HG03135 (cell line): ENCODE measurements at regions not wholly inside any gene's neighbourhood (a gene's known extent, or its start where the extent isn't known, plus 50 kb on each side); places are given as distances from the start of the nearest gene placed in this dataset.

Experiments
- ATAC-seq: cut with Tn5 transposase; IDR thresholded peaks from one replicate; pipeline ENCODE4 v1.9.1; 2021; ENCODE audit warnings: mild to moderate bottlenecking, moderate library complexity; ENCODE audit not compliant: unreplicated experiment

DNA sequence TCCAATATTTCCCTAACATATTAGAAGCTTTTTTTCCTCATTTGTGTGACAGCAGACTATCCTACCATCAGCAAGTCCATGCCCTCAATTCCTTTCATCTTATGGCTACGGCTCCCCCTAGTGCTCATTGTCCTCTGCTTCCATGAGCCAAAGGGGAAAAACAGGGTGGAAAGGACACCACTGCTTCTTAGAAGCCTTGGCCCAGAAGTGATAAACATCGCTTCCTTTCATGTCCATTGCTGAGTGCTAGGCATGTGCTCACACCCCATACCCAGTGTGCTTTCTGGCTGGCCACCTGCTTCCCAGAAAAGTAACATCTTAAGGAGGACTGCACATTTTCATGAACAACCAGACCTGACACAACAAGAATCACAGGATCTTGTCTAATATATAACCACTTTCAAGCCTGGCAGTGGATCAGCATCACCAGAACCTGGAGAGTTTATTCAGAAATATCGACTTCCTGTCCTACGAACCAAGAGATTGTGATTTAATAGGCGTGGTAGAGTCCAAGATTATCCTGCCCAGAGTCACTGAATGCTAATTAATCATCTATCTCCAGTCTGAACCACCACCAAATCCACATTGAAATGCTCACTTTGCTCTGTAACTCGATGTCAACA lies 650.5 kb upstream of the SORCS1 start:
- no peak for ATAC-seq

DNA sequence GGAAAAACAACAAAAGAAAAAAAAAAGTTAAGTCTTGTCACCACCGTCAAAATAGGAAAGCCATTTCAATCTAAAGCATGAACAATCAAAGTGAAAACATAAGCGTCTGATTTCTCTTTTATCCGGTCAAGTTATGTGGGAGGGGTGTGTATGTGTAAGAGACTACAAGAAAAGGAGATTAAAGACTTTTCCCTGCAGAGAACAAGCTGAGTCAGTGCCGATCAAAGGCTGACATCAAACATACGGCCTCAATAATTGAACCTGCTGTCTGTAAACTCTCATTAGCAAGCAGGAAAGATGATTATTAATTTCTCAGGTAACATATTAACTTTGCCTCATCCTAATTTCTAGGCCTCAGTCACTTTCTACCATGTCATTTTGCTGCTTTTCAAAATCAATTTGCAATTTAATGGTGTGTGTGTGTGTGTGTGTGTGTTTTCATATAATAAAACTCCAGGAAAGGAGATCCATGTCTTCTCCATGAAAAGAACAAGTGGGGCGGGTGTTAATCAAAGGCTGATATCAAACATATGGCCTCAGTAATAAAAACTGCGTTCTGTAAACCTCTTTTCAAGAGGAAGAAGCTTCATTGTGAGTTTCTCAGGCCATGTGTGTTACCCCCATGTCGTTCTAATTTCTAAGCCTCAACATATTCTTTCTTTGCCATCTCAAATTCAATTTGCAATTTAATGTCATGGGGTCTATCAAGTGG lies 649.1 kb upstream of the SORCS1 start:
- no peak for ATAC-seq

DNA sequence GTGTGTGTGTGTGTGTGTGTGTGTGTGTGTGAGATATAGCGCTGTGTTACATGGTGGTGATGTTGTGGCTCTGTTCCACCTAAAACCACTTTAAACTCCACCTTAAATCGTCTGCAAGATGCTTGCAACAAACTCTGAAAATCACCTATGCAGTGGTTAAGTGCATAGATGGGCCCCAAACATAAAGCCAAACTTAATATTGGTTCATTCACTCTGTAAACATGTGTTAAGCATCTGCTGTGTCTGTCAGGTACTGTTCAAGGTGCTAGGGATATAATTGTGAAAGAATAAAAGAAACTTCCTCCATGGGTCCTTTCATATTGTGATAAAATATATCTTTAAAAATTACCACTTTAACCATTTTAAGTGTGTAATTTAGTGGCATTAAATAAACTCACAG lies 645.4 kb upstream of the SORCS1 start:
- no peak for ATAC-seq

DNA sequence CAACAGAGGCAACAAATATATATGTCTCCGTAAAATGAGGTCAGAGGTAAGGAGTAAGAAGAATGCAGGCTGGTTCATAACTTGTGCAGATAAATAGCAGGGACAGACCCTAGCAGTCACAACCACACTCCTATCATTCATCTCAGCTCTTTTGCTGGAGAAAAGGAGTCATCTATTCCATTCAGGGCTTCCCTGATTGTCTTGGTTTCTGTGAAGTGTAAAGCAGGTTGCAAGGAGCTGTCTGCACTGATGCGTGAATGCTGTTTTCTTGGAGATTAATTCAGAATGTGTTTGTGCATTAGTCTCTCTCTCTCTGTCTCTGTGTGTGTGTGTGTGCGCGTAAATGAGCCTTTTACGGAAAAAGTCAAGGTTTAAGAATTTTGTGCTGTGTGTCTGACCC lies 643.3 kb upstream of the SORCS1 start:
- no peak for ATAC-seq

DNA sequence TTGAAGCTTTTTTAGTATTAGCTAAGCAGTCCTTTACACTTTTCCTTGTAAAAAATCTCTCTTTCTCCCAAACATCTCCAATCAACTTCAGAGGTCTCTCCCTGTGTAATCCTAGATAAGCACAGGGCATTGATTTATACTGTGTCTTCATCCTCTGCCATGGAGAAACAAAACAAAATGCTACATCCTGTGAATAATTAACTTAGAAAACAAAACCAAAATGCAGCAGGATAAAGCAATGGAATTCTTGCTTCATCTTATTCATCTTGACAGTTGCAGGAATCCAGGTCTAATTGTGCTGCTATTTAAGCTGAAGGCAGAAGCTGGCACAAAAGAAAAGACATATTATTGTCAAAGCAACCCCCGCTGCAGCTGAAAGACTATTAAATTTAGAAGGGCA lies 641.5 kb upstream of the SORCS1 start:
- ATAC-seq, result no peak

DNA sequence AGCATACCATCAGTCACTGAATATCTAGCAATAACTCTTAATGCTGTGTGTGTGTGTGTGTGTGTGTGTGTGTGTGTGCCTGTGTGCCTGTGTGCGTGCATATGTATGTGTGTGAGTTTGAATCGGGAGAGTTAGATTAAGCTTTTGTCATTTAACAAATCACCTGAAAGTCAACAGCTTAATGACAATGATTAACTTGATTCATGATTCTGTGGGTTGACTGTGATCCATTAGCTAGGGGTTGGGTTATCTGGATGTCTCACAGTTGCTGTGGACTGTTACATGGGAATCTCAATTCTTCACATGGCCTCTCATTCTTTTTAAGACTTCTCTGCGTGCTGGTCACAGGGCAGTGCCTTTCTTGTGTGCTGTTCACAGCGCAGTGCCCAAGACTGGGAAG lies 639.0 kb upstream of the SORCS1 start:
- no peak for ATAC-seq

DNA sequence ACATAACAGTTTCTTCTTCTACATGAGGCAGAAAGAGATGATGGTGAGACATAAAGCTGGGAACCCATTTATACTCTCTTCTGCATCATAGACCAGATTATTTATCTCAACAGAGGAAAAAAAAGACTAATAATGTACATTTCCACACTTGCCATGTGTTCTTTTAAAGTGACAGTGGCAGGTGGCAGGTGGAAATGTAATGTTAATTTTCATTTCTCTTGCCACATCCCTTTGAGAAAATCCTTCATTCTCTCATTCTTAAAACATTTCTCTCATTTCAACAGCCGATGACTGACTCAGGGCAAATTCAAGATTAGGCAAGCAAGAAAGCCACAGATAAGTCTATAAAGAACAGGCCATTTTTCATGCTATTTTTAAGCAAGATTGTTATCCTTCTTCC lies 635.6 kb upstream of the SORCS1 start:
- ATAC-seq, result no peak

DNA sequence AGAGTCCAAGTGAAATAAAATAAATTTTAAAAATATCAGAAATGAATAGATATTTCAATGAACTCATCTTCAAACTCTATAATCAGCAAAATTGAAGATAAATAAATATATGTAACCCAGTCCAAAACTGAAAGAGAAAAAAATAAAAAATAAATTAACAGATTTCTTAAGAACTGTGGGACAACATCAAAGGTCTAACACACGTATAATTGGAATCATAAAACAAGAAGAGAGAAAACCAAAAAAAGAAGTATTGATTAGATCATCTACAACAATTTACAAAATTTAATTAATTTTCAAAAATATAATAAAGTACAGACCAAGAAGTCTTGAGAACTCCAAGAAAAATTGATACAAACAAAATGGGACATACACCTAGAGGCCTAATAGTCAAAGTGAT lies 625.8 kb upstream of the SORCS1 start:
- ATAC-seq, result no peak

DNA sequence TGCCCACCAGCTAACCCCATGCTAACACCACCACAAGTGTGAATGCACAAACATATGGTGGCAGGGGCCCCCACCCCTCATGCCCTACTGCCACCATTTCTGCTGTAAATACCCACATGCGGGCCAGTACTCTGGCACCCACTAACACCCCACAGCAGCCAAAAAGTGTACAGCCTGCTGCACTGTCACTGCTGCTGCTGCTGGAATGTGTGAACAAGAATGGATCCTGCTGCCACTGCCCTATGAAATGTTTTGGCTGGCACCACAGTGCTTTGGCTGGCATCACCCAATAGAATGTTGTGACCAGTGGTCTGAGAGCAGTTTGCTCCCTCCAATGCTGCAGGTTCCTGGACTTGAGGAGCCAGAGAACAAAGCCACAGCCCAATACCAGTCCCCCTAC lies 606.6 kb upstream of the SORCS1 start:
- ATAC-seq, result no peak

DNA sequence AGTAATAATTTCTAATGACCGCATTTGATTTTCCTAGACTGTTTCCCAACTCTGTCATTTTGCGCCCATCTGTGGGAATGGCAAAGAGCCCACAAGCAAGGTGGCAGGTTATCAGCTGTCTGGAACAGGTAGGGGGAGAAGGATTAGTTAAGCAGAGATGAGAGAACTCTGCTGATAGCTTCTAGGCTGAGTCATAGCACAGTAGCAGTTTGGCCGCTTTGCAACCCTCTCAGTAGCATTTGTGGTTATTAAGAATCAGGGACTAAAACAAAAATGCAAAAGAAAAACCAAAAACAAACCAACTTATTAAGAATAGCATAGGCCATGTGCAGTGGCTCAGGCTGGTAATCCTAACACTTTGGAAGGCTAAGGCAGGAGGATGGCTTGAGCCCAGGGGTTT lies 602.7 kb upstream of the SORCS1 start:
- no peak for ATAC-seq

DNA sequence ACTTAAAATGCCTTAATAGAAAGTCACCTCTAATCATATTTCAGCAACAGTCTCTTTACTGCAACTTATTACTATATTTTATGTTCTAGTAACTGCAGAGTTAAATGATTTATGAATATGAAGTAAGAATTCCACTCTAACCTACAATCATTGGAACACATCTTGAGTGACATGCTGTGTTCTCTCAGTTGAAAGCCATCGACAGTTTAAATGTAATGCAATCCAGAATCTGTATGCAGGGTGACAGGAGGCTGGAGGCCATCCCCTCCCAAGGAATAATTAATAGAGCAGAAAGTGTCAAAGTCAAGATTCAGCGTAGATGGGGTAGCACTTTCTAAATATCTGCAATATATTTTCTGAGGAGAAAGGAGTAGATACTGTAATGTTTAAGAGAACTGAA lies 590.3 kb upstream of the SORCS1 start:
- ATAC-seq, result no peak

DNA sequence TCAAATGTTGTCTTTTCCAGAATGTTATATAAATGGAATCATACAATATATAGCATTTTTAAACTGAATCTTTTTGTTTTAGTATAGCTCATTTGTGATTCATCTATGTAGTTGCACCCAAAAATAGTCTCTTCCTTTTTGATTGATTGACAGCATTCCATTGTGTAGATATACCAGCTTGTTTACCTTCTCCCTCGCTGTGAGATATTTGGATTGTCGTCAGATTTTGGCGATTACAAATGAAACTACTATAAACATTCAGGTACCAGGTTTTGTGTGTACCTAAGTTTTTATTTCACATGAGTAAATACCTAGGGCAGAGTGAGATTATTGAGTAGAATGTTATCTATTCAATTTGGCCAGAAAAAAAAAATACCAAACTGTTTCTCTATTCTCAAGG lies 584.7 kb upstream of the SORCS1 start:
- ATAC-seq, result no peak

DNA sequence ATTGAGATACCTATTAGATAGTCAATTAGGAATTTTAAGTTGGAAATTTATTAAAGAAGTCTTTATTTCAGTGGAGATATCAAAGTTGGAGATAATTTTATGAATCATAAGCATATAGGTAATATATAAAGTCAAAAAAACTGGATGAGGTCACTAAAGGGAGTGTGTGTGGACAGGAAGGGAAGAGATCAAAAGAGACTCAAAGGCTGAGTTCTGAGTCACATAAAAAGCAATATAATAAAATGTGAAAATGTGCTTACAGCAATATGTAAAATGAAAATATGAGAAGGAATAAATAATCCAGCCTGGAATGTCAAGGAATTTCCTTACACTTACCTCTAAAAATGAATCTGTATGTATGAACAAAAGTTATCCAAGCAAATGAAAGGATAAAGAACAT lies 583.3 kb upstream of the SORCS1 start:
- ATAC-seq, result no peak

DNA sequence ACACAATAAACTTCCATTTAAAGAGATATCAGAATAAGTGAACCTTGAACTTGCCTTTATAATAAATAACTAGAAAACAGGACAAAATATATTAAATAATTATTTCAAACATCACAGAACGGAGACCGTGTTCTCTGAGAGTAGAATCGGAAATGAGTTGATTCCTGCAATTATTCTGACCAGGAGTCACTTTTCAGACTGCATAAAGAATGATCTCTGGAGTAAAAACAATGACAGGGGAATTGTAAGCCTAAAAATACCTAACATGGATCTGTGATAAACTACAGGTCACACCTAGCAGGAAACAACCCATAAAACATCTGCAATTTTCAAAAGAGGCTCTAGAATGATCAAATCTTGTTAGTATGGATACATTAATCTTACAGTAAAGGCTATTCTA lies 577.5 kb upstream of the SORCS1 start:
- ATAC-seq, result no peak

DNA sequence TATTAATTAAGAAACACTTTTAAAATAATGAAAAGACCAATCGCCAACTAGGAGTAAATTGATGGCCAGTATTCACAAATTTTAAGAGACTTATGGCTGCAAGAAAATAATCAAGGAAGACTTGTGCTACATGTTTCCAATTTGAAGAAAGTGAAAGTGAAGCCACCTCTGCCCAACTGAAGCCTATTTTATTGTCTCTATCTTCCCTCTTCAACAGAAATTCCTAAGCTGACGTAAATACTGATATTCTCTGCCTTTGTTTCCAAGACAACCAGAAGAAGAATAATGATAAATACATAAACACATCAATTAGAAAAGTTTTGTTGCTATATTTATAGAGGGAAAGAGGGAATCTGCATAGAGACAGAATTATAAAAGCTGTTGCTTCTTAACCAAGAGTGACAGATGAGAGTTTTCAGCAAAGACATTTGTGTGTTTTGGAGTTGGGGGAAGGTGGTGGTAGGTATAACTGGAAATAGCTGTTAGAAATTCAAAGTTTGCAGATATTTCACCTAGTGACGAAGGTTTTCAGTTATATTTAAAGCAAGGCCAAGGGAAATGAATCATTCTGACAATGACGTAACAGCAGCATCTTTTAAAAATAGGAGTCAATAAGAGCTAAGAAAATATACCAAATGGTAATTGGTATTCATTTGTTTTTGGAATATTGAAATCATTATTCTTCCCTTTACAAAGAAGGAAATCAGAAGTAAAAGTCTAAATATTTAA lies 576.6 kb upstream of the SORCS1 start:
- ATAC-seq, result no peak

DNA sequence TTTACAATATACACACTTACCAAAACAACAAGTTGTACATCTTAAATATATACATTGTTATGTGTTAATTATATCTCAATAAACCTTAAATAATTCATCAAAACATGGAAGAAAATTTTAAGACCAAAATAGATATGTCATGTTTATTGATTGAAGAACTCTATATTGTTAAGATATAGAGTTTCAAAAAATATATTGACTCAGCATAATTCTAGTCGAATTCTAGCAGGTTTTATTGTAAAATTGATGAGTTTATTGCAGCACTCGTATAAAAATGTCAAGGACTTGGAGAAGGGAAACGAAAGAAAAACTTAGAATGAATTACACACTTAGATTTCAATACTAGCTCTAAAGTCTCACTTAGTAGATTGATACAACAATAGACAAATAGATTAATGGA lies 575.4 kb upstream of the SORCS1 start:
- ATAC-seq, result no peak

DNA sequence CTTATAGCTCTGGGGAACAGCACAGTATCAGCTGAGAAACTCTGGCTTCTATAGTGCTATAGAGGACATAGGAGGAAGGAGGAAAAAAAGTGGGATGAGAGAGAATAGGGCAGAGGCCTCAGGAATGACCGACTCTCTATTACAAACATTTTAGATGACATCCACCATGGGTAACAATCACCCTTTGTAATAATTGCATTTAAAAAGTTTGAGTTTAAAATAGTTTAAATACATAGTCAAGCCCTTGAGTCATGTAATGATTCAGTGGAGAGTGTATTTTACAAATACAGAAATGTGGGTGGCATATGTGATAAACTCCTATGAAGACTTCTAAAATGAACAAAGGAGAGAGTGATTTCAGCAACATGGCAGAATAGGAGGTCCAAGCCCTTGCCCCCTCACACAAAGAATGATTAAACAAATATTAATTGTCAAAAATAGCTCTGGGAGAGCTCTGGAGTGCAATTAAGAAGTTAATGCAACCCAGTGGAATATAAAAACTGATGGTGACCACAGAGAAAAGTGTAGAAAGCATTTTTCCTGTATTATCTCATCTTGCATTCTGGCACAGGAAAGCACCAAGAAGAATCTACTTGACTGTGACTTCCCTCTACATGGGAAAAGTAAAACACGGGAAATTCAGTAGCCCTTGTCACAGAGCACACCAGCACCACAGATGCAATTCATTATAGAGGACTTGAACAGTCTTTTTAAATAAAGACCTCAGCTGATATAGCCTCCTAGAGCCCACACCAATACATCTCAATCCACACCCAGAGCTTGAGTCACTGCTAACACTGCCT lies 569.0 kb upstream of the SORCS1 start:
- no peak for ATAC-seq

DNA sequence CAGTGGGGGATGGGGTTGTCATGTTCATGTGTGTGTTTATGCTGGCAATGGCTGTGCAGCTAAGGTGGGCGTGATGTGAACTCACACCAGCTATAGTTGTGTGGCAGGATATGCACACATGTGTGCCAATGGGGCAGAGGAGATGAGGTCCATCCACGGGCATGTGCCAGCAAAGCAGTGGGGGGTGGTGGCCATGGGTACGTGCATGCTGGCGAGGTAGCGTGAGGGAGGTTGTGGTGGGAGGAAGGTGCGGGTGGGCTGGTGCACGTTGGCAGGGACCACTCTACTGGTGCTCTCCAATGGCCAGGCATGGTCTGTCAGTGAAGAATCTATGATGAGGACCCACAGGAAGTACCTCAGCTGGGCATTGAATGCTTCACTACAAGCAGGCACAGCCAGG lies 567.5 kb upstream of the SORCS1 start:
- no peak for ATAC-seq

DNA sequence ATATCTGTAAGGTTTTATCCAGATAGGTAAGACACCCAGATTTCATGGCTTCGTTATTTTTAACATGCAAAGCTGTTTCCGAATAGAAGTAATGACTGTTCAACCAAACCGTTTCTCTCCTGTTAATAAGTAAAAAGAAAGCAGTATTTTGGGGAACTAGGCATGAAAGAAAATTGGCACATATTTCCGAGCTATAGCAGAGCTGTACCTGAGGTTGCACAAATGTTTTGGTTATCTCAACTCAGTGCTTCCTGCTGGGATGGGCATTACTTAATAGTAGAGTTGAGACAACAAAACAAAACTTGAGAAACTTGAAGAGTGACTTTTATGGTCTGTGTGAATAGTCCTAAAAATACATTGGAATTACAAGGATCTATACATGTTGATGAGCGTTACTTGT lies 564.3 kb upstream of the SORCS1 start:
- no peak for ATAC-seq

DNA sequence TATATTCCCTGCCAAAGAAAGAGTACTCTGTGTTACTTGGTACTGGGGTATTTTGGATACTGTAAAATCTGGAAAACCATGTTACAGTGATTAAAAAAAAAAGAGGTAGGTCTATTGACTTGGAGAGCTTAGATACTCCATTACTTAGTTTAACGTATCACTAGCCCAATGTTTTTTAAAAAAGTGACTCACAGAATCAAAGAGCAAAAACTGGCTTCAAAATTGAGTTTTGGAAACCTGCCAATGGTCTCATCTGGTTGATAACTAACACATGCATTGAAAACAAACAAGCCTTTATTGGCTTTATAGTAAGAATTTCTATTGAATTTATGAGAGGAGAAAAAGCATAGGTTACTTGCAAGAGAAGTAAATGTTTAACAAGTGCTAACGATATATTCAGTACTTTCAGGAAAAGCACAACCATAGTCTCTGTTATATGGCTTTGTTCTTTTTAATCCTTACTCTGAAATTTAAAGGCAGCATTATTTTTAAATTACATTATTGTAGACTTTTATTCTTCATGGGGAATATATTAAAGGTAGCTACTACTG lies 563.3 kb upstream of the SORCS1 start:
- no peak for ATAC-seq

DNA sequence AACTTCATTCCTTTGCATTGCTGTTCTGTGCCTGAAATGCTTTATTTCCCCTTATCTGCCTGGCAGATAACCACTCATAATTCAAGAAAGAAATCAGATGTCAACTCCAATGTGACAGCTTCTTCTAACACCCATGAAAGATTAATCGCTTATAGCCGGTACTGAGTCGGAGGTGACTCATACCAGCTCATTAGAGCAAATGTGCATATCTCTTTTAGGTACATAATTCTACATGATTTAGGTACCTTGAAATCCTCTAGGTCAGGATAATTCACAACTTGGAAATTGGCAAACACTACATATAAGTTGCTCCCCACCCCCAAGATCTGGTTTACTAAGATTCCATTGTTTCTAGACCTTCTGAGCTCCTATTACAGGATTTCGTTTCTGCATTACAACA lies 554.4 kb upstream of the SORCS1 start:
- no peak for ATAC-seq
